Esophagus muscularis mucosa (tissue), 4 donors: ENCODE measurements at regions not wholly inside any gene's neighbourhood (a gene's known extent, or its start where the extent isn't known, plus 50 kb on each side); places are given as distances from the start of the nearest gene placed in this dataset.
"Not testable (repeated sequence)": the region's sequence is repeated elsewhere in the genome, so short reads cannot be mapped to it uniquely, and the experiment has no call there.

Experiments
- DNase-seq: peaks from one replicate; pipeline ENCODE4 v3.0.0-alpha.2; 2017; ENCODE audit errors: extremely low spot score
- H3K27ac ChIP-seq, 4 donors: fragments of 200-600 bp; sonication (generic); replicated peaks in 1 of 4; 1 replicate in 3 of 4; 2 replicates in 1 of 4; pipeline ENCODE4 v1.5.1; 2016 to 2019; ENCODE audit warnings: mild to moderate bottlenecking in 1 of 4
- H3K27me3 ChIP-seq, 4 donors: fragments of 200-600 bp; sonication (generic); one replicate each; pipeline versions ENCODE4 v1.5.1 to v1.6.0; 2016 to 2019
- H3K36me3 ChIP-seq, 4 donors: fragments of 200-600 bp; sonication (generic); one replicate each; pipeline ENCODE4 v1.5.1; 2016 to 2019
- H3K4me1 ChIP-seq, 4 donors: fragments of 200-600 bp; sonication (generic); one replicate each; pipeline ENCODE4 v1.5.1; 2016 to 2019
- H3K4me3 ChIP-seq, 4 donors: fragments of 200-600 bp; sonication (generic); 1 replicate in 2 of 4; 2 replicates in 2 of 4; pipeline ENCODE4 v1.5.1; 2016 to 2019; ENCODE audit warnings: mild to moderate bottlenecking in 4 of 4, moderate library complexity in 1 of 4
- H3K9me3 ChIP-seq, 4 donors: fragments of 200-600 bp; sonication (generic); 1 replicate in 3 of 4; 2 replicates in 1 of 4; pipeline ENCODE4 v1.5.1; 2016 to 2019
- CTCF ChIP-seq, 3 experiments: fragments of 200-600 bp in 2 of 3; fragments of 450-650 bp in 1 of 3; sonication (generic) in 2 of 3; IDR thresholded peaks; one replicate each; pipeline ENCODE4 v1.5.1; 2017 to 2019; ENCODE audit warnings: antibody characterized with exemption in 3 of 3, mild to moderate bottlenecking in 2 of 3, moderate library complexity in 1 of 3
- EP300 ChIP-seq: sonication (generic); formaldehyde crosslinking; IDR thresholded peaks from one replicate; pipeline ENCODE4 v1.6.1; 2017; ENCODE audit warnings: antibody characterized with exemption
- POLR2A ChIP-seq: fragments of 450-650 bp; IDR thresholded peaks from one replicate; pipeline ENCODE4 v1.6.1; 2017; ENCODE audit warnings: antibody characterized with exemption, moderate library complexity, mild to moderate bottlenecking, low read depth
- POLR2AphosphoS5 ChIP-seq, 2 donors: sonication (generic); formaldehyde crosslinking; IDR thresholded peaks; one replicate each; pipeline ENCODE4 v1.6.1; 2017; ENCODE audit warnings: antibody characterized with exemption in 2 of 2
- WGBS: methylation state at CpG from one replicate; pipeline ENCODE4 v1.1.5; 2018; 5-methylcytosine and 5-hydroxymethylcytosine counted together
- intact Hi-C: fragments of 100-400 bp; cut with DNase I; formaldehyde crosslinking; loops from one replicate; pipeline ENCODE4 v1.15.1; 2023

- intact Hi-C loops = no loop called here
- H3K27me3 ChIP-seq = no peaks in the 10 kb centered on the region
- DNase-seq = no peak
- no peak overlapping the region for H3K27ac ChIP-seq
- 82% methylated on average over 3 of the region's 3 CpGs for WGBS
- no peaks in the 10 kb centered on the region for H3K36me3 ChIP-seq
- no peak overlapping the region for H3K4me3 ChIP-seq
- no peak for TF ChIP-seq EP300
- no peak for TF ChIP-seq POLR2AphosphoS5 (IDR thresholded peaks at IDR 0.05)
- TF ChIP-seq CTCF (IDR thresholded peaks at IDR 0.05) = no peak
- TF ChIP-seq POLR2A = no peak
- H3K4me1 ChIP-seq = no peaks in the 10 kb centered on the region
- no peaks in the 10 kb centered on the region for H3K9me3 ChIP-seq
Observed at GRCh38 chr2:142509401-142509800, 368.1 kb upstream of the KYNU start.

- H3K4me3 ChIP-seq = no peak overlapping the region
- H3K4me1 ChIP-seq = no peaks in the 10 kb centered on the region
- no peak overlapping the region for H3K27ac ChIP-seq
- no peak for TF ChIP-seq POLR2A
- no peaks in the 10 kb centered on the region for H3K9me3 ChIP-seq
- H3K27me3 ChIP-seq = no peaks in the 10 kb centered on the region
- 92% methylated on average over 1 of the region's 1 CpG for WGBS
- DNase-seq = no peak
- H3K36me3 ChIP-seq = no peaks in the 10 kb centered on the region
- intact Hi-C loops = no loop called here
Observed at GRCh38 chr2:142504754-142505153, 372.7 kb upstream of the KYNU start.

- H3K4me3 ChIP-seq = no peak overlapping the region
- no peak for DNase-seq
- no peaks in the 10 kb centered on the region for H3K27me3 ChIP-seq
- H3K9me3 ChIP-seq = no peaks in the 10 kb centered on the region
- H3K27ac ChIP-seq = no peak overlapping the region
- intact Hi-C loops = no loop called here
- H3K36me3 ChIP-seq = no peaks in the 10 kb centered on the region
- H3K4me1 ChIP-seq = no peaks in the 10 kb centered on the region
- TF ChIP-seq POLR2AphosphoS5 (IDR thresholded peaks at IDR 0.05) (no peak), EP300 (no peak), CTCF (IDR thresholded peaks at IDR 0.05) (no peak), POLR2A (no peak)
- WGBS = 87% methylated on average over 1 of the region's 1 CpG
Observed at GRCh38 chr2:142502402-142502801, 371.6 kb upstream of the LRP1B start.

GRCh38 chr2:142495141-142495540, 364.3 kb upstream of the LRP1B start:
- Histone ChIP-seq H3K4me3 (no peak overlapping the region), H3K4me1 (no peaks in the 10 kb centered on the region), H3K27ac (no peak overlapping the region), H3K27me3 (no peaks in the 10 kb centered on the region), H3K36me3 (no peaks in the 10 kb centered on the region), H3K9me3 (no peaks in the 10 kb centered on the region)
- intact Hi-C loops = no loop called here
- WGBS = 60% methylated on average over 2 of the region's 2 CpGs
- TF ChIP-seq CTCF (IDR thresholded peaks at IDR 0.05) = no peak
- no peak for TF ChIP-seq POLR2A
- TF ChIP-seq POLR2AphosphoS5 (IDR thresholded peaks at IDR 0.05) = no peak
- TF ChIP-seq EP300 = no peak
- no peak for DNase-seq

- intact Hi-C loops, H3K4me1 ChIP-seq, H3K4me3 ChIP-seq, H3K27me3 ChIP-seq, H3K36me3 ChIP-seq, H3K27ac ChIP-seq, DNase-seq: not testable (repeated sequence)
- H3K9me3 ChIP-seq = peaks cover 0 to 11% (median 3%) of the 10 kb centered on the region in 4 donors
- 66% methylated on average over 3 of the region's 3 CpGs for WGBS
Observed at GRCh38 chr2:142489631-142490030, 358.8 kb upstream of the LRP1B start.

- 66% methylated on average over 2 of the region's 2 CpGs for whole genome bisulfite sequencing
- H3K4me3 ChIP-seq = no peak overlapping the region
- intact Hi-C loops = no loop called here
- H3K9me3 ChIP-seq = peaks cover 0 to 11% (median 3%) of the 10 kb centered on the region in 4 donors
- TF ChIP-seq EP300 (no peak), CTCF (IDR thresholded peaks at IDR 0.05) (no peak), POLR2A (no peak), POLR2AphosphoS5 (IDR thresholded peaks at IDR 0.05) (no peak)
- no peaks in the 10 kb centered on the region for H3K4me1 ChIP-seq
- no peaks in the 10 kb centered on the region for H3K36me3 ChIP-seq
- peaks cover 0 to 5% (median 0%) of the 10 kb centered on the region in 4 donors for H3K27me3 ChIP-seq
- no peak for DNase-seq
- no peak overlapping the region for H3K27ac ChIP-seq
Observed at GRCh38 chr2:142484111-142484510, 353.3 kb upstream of the LRP1B start.
